WERI-Rb-1 (cell line): ENCODE measurements at regions not wholly inside any gene's neighbourhood (a gene's known extent, or its start where the extent isn't known, plus 50 kb on each side); places are given as distances from the start of the nearest gene placed in this dataset.
"Not testable (repeated sequence)": the region's sequence is repeated elsewhere in the genome, so short reads cannot be mapped to it uniquely, and the experiment has no call there.

Experiments used
- DNase-seq: peaks from one replicate; pipeline ENCODE4 v3.0.0-alpha.2; 2020
- H3K27ac ChIP-seq: fragments of 250-450 bp; sonication (Bioruptor Pico); 2 replicates; pipeline ENCODE4 v1.5.1; 2020; ENCODE audit warnings: mild to moderate bottlenecking, moderate library complexity
- H3K27me3 ChIP-seq: fragments of 250-450 bp; sonication (Bioruptor Pico); 2 replicates; pipeline ENCODE4 v1.5.1; 2021; ENCODE audit warnings: mild to moderate bottlenecking, low read depth, moderate library complexity; ENCODE audit not compliant: insufficient read depth, severe bottlenecking
- H3K36me3 ChIP-seq: fragments of 250-450 bp; sonication (Bioruptor Pico); 2 replicates; pipeline ENCODE4 v1.5.1; 2020; ENCODE audit warnings: mild to moderate bottlenecking, moderate library complexity
- H3K4me3 ChIP-seq: 2 replicates; pipeline ENCODE4 v1.5.1; 2011; ENCODE audit warnings: low read depth, mild to moderate bottlenecking, control low read depth, low read length
- H3K9me3 ChIP-seq: fragments of 250-450 bp; sonication (Bioruptor Pico); 2 replicates; pipeline ENCODE4 v1.5.1; 2021; ENCODE audit warnings: mild to moderate bottlenecking, moderate library complexity; ENCODE audit not compliant: severe bottlenecking
- TF ChIP-seq, protein P1 (sequence below): IDR thresholded peaks from 2 replicates; pipeline ENCODE4 v1.5.1; 2011; ENCODE audit warnings: low read depth, mild to moderate bottlenecking, control low read depth, inconsistent platforms, low read length

DNA sequence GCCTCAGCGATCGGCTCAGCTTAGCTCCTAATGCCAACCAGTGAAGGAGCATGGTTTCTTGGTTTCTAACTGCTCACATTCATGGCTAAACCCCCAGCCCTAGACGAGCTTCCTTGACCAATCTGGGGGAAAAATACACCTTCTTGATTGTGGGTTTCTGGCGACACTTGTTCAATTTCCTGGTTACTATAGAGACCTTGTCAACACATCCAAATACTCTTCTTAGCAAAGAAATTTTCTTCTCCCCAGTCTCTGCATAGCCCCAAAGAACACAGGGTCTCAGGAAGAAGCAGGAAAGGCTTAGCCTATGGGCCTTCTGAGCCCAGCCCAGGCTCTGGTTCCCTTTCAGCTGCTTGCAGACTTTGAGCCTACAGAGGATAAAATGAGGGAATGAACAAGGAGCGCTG lies 88.5 kb upstream of the SYT13 start:
- H3K36me3 ChIP-seq = peaks cover 24% of the 10 kb centered on the region
- H3K4me3 ChIP-seq = peak overlapping the region; percentile 21
- peak overlapping the region; percentile 88 for H3K27ac ChIP-seq
- H3K9me3 ChIP-seq = no peaks in the 10 kb centered on the region
- DNase-seq = no peak
- no peaks in the 10 kb centered on the region for H3K27me3 ChIP-seq
- TF ChIP-seq, protein P1, sequence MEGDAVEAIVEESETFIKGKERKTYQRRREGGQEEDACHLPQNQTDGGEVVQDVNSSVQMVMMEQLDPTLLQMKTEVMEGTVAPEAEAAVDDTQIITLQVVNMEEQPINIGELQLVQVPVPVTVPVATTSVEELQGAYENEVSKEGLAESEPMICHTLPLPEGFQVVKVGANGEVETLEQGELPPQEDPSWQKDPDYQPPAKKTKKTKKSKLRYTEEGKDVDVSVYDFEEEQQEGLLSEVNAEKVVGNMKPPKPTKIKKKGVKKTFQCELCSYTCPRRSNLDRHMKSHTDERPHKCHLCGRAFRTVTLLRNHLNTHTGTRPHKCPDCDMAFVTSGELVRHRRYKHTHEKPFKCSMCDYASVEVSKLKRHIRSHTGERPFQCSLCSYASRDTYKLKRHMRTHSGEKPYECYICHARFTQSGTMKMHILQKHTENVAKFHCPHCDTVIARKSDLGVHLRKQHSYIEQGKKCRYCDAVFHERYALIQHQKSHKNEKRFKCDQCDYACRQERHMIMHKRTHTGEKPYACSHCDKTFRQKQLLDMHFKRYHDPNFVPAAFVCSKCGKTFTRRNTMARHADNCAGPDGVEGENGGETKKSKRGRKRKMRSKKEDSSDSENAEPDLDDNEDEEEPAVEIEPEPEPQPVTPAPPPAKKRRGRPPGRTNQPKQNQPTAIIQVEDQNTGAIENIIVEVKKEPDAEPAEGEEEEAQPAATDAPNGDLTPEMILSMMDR = no peak

DNA sequence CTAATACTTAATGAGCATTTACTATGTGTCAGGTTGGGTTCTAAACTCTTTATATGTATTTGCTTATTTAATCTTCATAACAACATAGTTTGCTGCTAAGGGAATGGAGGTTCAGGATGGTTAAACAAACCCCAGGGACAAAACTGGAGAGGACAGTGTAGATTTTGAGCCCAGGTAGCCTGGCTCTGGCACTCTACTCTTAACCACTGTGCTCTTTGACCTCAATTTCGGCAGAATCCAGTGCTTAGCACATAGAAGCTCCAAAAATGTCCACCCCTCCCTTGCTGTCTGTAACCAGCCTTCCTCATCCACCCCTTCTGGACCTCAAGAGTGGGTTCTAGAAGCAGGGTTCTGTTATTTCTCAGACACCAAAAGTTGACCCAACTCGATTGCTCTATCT lies 88.0 kb upstream of the SYT13 start:
- no peak overlapping the region for H3K4me3 ChIP-seq
- H3K36me3 ChIP-seq = peaks cover 21% of the 10 kb centered on the region
- H3K27me3 ChIP-seq = no peaks in the 10 kb centered on the region
- no peak for DNase-seq
- H3K27ac ChIP-seq = peak overlapping the region; percentile 88
- TF ChIP-seq, protein P1 = no peak
- H3K9me3 ChIP-seq = no peaks in the 10 kb centered on the region

DNA sequence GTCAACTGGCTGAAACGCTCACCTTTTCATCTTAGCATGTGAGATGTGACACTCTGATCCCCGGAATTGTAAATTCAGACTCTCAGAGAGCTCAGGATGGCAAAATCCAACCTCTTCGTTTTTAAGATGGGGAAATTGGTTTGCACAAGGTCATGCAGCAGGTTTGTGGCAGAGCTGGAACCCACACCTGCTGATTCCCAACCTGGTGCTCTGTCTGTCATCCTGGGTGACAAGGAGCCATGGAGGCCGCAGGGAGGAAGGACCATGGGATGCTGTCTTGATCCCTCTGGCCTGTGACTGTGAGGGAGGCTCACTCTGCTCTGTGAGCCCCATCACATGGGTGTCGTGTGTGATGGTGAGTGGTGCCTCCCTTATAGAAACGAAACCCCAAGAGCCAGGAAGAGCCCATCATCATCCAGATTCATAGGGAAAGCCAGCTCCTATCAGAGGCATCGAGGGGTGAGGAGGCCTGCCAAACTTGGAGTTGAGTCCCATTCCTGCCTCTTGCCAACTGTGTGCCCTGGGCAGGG lies 87.4 kb upstream of the SYT13 start:
- Histone ChIP-seq H3K4me3 (no peak overlapping the region), H3K27ac (peak overlapping the region; percentile 88), H3K27me3 (no peaks in the 10 kb centered on the region), H3K9me3 (no peaks in the 10 kb centered on the region), H3K36me3 (peaks cover 21% of the 10 kb centered on the region)
- DNase-seq = no peak
- TF ChIP-seq, protein P1 = no peak

DNA sequence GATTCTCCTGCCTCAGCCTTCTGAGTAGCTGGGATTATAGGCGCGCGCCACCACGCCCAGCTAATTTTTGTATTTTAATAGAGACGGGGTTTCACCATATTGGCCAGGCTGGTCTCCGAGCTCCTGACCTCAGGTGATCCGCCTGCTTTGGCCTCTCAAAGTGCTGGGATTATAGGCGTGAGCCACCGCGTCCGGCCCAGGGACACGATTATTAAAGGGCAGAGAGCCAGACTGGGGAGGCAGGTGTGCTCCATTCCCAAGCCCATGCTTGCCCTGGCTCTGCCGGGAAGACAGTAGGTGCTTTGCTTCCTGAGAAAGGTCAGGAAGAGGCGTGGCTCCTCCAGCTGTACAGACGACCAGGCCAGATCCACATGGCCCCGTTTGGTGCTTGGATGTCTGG lies 86.3 kb upstream of the SYT13 start:
- H3K9me3 ChIP-seq, H3K27me3 ChIP-seq: not testable (repeated sequence)
- peak; percentile 91 for DNase-seq
- Histone ChIP-seq H3K27ac (peak overlapping the region; percentile 88), H3K36me3 (peaks cover 12% of the 10 kb centered on the region), H3K4me3 (peak overlapping the region; percentile 48)

DNA sequence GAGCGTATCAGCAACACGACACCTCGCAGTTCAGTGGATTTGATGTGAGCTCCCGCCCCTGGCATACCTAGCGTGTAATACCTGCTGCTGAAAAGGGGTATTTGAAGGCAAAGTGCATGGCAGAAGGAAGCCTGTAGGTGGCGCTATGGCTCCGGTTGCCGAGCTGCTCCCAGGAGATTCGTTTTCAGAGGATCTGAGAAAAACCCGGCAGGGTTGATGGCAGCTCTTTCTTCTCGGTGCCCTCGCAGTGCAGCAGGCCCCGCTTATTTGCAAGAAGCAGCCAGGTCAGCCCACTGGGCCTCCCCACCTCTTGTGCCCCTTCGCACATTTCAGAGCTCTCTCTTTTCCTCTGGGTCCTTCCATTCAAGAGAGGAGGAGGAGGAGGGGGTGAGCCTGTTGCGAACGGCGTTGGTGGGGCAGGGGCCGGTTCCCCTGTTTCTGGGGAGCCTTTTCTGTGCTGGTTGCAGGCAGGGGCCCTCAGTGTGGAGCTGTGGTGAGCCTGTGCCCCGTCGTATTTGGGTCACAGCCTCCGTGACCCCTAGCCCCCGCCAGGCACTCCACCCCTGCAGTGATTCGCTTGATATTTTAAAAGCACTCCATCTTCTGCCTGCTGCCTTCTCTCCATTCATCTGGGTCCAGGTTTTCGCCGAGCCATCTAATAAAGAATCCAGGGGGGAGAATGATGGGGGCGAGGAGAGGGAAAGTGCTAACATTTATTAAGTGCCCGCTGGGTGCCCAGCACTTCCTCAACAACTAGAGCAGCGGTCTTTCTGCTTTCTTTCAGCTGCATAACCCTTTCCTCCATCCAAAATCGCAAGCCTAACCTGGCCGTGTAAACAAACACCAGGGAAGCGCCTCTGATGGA lies 85.3 kb upstream of the SYT13 start:
- H3K27me3 ChIP-seq = no peaks in the 10 kb centered on the region
- H3K4me3 ChIP-seq = peak overlapping the region; percentile 7; the same call in 1 of the 2 replicates
- peaks cover 2% of the 10 kb centered on the region for H3K36me3 ChIP-seq
- H3K9me3 ChIP-seq = no peaks in the 10 kb centered on the region
- peak overlapping the region; percentile 88 for H3K27ac ChIP-seq
- TF ChIP-seq, protein P1 = peak; percentile 96
- DNase-seq = peak; percentile 88

DNA sequence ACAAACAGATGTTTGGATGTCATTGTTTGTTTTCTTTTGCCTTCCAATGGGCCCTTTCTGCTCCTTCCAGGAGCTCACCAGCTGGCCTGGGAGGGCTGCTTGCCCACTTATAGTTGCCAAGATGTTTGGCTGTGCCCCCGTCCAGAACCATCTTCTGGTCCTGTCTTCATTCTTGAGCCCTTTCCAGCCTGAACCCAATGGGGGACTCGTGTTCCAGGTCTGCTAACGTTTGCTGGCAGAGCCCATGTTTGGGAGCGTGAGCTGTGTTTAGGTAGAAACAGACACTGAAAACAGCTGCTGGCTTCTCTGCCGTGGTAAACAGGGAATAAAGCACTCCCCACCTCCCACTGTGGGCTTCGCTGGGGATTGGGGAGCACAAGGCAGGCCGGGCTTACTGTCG lies 83.2 kb upstream of the SYT13 start:
- Histone ChIP-seq H3K9me3 (no peaks in the 10 kb centered on the region), H3K27me3 (no peaks in the 10 kb centered on the region), H3K36me3 (no peaks in the 10 kb centered on the region), H3K27ac (no peak overlapping the region), H3K4me3 (no peak overlapping the region)
- TF ChIP-seq, protein P1 = no peak
- no peak for DNase-seq
